HG02642 (cell line): ENCODE measurements at regions not wholly inside any gene's neighbourhood (a gene's known extent, or its start where the extent isn't known, plus 50 kb on each side); places are given as distances from the start of the nearest gene placed in this dataset.
"Not testable (repeated sequence)": the region's sequence is repeated elsewhere in the genome, so short reads cannot be mapped to it uniquely, and the experiment has no call there.

Source experiments
- ATAC-seq: cut with Tn5 transposase; IDR thresholded peaks from one replicate; pipeline ENCODE4 v1.9.1; 2021; ENCODE audit warnings: mild to moderate bottlenecking; ENCODE audit not compliant: unreplicated experiment, poor library complexity

DNA sequence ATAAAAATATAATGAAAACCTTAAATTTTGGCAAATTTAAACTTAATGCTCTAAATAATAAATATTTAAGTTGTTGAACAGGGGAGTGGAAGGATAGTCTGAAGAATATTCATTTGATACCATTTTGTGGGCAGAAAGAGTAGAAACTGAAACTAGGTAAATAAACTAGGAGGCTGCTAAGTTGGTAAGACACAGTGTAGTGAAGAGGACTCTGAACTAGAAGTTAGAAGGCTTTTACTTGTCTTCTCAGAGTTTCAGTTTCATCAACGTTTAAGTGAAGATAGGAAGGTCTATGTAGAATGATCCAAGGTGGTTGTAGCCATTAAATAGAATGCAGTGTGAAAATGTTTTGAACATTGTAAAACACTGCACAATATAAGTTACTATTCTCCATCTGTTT is 516.9 kb downstream of the AMY1C start:
- ATAC-seq: peak; percentile 59

GRCh38 chr1:104288322-104288721 is 538.6 kb downstream of the AMY1C start:
- ATAC-seq: not testable (repeated sequence)

DNA sequence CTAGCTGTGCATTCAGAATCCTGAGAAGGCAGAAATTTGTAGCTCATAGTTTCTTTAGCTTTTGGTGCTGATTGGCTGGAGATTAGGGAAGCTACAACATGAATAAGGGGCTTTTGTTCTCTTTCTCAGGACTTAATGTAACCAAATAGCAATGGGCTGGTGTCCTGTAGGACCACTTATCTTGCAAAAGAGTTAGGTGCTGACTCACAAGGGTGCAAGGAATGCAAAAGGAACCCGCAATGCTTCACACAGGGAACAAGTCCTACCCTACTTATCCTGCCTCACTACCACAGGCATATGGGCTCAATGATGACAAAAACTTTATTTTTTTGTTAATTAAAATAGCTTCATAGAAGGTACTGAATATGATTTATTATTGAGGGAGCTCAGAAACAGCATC is 541.5 kb downstream of the AMY1C start:
- no peak for ATAC-seq

DNA sequence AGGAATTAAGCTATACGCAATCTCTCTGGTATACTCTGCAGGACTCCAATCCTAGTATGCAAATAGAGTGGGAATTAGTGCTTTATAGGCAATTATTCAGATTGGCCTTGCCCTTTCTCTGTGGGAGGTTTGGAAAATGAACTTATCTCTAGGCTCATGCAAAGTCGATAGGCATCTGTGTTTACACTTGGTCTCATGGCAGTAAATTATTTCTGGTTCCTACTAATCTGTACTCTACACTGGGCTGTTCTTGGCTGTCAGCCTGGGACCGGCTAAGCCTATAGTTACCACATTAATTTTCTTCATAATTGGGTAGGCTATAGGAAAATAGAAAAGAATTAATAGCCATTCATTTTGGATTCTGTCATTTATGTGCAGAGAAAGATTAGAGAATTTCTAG is 544.6 kb downstream of the AMY1C start:
- ATAC-seq: no peak

DNA sequence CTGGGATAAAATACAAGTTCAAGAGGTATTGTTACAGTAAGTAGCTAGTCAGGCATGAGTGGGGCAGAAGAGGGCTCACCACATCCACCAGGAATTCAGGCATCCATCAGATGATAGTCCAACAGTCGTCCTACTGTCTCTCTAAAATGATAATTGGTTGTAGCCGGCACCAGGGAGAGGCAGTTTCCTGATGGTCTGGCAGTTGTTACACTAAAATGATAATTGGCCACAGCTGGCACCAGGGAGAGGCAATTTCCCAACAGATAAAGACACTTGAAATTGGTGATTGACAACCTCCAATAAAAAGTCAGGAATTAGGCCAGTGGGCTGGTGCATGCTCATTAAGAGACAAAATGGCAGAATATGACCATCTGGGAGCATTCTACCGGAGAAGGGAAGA is 545.8 kb downstream of the AMY1C start:
- no peak for ATAC-seq

GRCh38 chr1:104309673-104310072 is 560.0 kb downstream of the AMY1C start:
- no peak for ATAC-seq

- no peak for ATAC-seq
Measured at GRCh38 chr1:104315823-104316222, 566.1 kb downstream of the AMY1C start.

GRCh38 chr1:104322131-104322530 is 572.4 kb downstream of the AMY1C start:
- ATAC-seq: no peak

DNA sequence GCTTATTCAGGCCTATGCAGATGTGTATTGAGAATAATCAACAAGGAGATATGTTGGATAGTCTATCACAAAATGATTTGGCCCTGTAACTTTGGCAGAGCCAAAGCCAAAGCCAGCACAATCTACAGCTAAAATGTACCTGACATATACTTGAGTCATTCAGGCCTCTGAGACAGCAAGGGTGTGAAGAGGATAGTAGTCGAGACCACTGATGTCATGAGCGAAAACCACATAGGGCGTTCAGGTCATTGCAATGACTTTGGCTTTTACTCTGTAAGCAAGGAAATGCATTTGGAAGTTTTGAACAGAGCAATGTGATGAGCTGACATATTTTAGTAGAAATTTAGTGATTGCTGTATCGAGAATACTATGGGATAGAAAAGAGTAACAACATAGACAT is 579.6 kb downstream of the AMY1C start:
- ATAC-seq: no peak

- ATAC-seq: no peak
Measured at GRCh38 chr1:104331763-104332162, 582.1 kb downstream of the AMY1C start.

DNA sequence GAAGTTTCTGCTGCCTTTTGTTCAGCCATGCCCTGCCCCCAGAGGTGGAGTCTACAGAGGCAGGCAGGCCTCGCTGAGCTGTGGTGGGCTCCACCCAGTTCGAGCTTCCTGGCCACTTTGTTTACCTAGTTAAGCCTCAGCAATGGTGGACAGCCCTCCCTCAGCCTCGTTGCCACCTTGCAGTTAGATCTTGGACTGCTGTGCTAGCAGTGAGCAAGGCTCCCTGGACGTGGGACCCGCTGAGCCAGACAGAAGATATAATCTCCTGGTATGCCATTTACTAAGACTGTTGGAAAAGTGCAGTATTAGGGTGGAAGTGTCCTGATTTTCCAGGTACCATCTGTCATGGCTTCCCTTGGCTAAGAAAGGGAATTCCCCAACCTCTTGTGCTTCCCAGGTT is 588.2 kb downstream of the AMY1C start:
- ATAC-seq: not testable (repeated sequence)

DNA sequence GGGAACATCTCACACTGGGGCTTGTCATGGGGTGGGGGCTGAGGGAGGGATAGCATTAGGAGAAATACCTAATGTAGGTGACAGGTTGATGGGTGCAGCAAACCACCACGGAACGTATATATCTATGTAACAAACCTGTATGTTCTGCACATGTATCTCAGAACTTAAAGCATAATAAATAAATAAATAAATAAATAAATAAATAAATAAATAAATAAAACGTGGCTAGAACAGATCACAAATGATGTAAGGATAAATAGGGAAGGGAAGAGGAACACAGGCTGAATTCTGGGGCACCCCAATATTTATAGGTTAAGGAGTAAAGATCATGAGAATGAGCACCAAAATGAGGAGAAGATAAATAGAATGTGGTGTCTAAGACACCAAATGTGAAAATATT is 592.2 kb downstream of the AMY1C start:
- no peak for ATAC-seq

- ATAC-seq: no peak
Measured at GRCh38 chr1:104348277-104348676, 598.6 kb downstream of the AMY1C start.

DNA sequence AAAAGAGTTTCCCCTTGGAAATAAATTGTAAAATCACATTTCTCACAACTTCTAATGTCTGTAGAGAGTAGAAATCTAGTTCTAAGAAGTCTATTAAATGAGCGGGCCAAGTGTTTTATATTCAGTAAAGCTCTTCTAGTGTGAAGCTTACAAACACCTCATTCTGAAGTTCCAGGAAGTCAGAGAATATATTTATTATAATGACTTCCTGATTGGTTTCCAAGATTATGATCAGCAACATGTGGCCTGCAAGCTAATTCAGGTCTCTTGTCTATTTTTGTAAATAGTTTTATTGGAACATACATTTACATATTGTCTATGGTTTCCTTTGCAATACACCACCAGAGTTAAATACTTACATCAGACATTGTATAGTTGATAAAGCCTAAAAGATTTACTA is 603.9 kb downstream of the AMY1C start:
- no peak for ATAC-seq

DNA sequence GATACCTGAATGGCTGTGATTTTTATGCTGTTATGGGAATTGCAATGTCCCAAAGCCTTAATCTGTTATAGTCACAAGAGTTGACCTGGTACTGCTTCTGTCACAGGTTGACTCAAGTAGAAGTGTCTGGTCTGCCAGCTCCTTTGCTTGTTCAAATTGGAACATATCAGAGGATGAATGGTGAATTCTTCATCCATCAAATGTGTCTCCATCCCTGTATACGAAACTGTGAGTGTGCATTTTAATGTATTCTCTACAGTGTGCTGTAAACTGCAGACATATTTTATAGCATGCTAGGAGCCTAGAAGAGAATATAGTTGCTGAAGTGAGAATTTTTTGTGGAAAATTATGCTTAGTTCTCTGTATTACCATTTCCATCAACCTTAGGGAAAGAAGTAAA is 608.4 kb downstream of the AMY1C start:
- ATAC-seq: no peak

DNA sequence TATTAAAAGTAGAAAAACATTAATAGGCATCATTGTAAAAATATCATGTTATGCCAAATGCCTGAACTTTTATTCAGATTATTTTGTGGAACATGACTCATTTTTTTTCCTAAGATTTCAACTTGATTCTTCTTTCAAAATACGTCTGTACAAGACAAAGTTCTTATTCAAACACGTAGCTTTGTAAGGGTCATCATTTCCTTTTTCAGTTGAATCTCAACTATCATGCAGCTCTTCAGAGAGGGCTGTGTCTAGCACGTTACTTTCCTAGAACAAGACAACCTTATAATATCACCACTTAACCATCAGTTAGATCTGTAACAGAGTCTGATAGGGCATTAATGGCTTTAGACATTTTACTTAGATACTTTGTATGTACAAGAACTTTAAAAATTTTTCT is 608.9 kb downstream of the AMY1C start:
- ATAC-seq: no peak

DNA sequence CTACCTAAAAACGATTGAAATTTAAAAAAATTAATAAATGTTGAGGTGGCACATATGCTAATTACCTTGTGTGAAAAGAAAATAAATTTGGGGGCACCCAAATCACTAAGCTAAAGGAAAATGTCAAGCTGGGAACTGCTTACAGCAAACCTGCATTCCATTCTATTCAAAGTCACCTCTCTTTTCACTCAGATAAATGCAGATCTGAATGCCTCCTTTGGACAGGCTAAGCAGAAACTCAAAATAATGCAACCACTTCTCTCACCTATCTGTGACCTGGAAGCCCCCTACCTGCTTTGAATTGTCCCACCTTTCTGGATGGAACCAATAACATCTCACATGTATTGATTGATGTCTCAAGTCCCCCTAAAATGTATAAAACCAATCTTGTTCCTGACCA is 628.7 kb downstream of the AMY1C start:
- no peak for ATAC-seq

GRCh38 chr1:104380003-104380402 is 630.3 kb downstream of the AMY1C start:
- no peak for ATAC-seq

DNA sequence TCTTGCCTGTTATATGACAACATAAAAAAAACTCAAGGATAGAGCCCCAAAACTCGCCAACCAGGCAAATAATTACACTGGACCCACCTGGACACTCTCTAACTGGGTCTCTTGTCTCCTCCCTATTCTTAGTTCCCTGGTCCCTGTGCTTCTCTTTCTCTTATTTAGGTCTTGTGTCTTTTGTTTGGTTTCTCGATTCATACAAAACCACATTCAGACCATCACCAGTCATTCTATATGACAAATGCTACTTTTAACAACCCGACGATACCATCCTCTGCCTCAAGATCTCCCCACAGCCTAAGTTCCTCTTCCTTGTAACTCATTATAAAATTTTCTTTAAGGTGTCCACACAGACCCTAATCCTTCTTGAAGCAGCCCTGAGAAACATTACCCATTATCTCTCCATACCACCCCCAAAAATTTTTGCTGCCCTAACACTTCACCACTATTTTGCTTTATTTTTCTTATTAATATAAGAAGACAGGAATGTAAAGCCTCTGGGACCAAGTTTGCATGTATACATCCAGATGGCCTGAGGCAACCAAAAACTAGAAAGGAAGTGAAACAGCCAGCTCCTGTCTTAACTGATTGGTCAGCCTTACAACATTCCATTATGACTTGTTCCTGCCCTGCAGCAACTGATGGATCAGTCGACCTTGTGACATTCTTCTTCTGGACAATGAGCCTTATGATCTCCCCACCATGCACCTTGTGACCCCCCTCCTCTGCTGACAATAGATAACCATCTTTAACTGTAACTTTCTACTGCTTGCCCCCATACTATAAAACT is 638.2 kb downstream of the AMY1C start:
- ATAC-seq: peak; percentile 64

DNA sequence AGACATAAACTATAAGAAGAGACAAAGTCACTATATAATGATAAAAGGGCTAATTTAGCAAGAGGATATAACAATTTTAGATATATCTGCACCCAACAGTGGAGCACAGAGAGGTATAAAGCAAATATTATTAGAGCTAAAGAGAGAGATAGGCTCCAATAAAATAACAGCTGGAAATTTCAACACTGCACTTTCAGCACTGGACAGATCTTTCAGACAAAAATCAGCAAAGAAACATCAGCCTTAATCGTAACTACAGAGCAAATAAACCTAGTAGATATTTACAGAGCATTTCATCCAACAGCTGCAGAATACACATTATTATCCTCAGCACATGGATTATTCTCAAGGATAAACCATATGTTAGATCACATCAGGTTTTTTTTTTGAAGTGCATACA is 642.9 kb downstream of the AMY1C start:
- ATAC-seq: no peak

DNA sequence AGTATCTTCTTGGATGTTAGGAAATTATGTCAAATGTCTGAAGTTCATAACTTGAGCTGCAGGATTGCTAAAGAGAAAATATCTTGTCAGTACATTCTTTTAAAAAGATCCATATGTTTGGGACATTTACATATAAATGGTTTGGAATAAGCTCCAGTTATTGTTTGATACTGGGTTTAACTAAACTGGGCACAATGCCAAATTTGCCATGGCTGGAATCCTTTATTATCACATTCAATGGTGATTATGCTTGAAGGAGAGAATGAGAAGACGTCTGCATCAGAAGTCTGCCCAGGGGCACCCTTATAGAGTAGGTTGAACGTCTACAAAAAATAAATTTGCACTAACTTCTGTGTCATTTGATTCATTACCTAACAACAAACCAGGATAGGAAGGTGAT is 652.5 kb downstream of the AMY1C start:
- no peak for ATAC-seq

GRCh38 chr1:104403883-104404282 is 654.2 kb downstream of the AMY1C start:
- no peak for ATAC-seq

DNA sequence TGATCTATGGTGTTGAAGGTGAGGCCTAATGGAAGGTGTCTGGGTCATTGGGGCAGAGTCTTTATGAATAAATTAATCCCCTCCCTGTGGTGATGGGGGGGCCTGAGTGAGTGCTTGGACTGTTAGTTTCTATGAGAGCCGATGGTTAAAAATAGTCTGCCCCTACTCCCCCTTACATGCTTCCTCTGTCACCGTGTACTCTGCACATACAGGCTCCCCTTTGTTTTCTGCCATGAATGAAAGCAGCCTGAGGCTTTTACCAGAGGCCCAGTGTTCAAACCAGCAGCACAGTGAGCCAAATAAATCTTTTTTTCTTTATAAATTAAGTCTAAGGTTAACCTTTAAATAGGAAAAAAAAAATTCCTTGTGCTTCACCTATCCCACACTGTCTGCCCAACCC is 657.0 kb downstream of the AMY1C start:
- no peak for ATAC-seq
